ENCODE measurements at regions not wholly inside any gene's neighbourhood (a gene's known extent, or its start where the extent isn't known, plus 50 kb on each side); places are given as distances from the start of the nearest gene placed in this dataset.

DNA sequence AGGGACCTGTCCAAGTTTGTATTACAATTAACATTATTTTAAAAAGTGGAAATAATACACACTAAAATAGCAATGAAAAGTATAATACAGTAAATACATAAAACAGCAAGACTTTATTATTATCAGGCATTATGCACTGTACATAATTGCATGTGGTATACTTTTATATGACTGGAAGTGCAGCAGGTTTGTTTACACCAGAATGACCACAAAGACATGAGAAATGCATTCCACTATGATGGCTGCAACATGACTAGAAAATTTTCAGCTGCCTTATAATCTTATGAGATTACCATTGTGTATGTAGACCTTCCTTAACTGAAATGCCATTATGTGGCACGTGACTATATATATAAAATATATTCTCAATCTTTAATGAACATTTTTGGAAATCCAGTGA is 1699.6 kb downstream of the KCNT2 start:
- TF ChIP-seq GATA3 (IDR thresholded peaks at IDR 0.05; ENCODE audit: low read depth, low read length): no peak
- TF ChIP-seq GATA2 (IDR thresholded peaks at IDR 0.05; ENCODE audit: low read depth, low read length): no peak

DNA sequence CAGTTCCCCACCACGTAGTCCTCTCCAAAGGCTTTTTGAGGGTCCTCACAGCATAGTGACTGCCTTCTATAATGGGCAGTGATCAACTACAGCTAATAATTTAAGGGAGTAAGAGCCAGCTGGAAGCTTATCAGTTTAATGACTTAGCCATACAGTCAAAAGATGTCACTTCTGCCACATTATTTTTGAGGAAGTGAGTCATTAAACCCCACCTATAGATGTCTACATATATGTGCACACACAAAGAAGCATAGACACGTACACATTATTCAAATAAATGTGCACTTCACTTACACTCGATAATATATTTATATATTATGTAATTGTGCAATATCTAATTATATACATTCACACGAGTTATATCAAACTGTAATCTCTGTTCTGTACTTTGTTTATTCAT is 1704.7 kb downstream of the KCNT2 start:
- TF ChIP-seq GATA2 (IDR thresholded peaks at IDR 0.05; ENCODE audit: low read depth, low read length) (no peak), GATA3 (IDR thresholded peaks at IDR 0.05; ENCODE audit: low read depth, low read length) (no peak)

DNA sequence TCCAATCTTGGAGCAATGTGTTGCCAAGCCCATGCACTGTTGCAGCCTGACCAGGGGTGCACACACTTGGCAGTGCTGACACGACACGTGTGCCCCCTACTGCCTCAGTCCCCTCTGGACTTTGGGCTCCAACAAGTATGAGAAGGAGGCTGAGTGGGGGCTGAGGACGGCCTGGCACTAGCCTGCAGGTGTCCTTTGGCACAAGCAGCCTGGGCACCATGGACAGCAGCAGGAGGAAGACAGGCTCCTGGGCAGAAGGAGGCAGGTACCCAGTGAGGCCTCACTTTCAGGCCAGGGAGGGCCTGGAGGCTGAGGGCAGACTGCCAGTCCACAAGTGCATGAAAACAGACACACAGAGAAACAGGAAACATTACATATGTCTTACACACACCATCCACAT is 1702.9 kb upstream of the B3GALT2 start:
- no peak for TF ChIP-seq GATA2 (IDR thresholded peaks at IDR 0.05; ENCODE audit: low read depth, low read length)
- no peak for TF ChIP-seq GATA3 (IDR thresholded peaks at IDR 0.05; ENCODE audit: low read depth, low read length)

DNA sequence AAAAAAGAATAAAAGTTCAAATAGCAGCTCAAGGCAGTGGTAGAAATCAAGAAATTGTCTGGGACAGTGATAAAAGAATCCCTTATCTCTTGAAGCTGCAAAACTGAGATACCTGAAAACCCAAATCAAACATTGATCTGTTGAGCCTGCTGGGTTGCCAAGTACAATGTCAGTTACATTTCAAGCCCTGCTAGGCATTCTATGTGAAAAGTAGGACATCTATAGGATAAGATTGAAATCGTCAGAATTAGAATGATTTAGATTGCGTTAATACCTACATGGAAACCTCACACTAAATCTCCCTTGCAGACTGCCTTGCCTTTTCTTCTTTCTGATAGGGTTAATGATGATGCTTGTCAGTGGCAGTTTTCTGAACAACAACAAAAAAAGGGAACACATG is 1684.4 kb upstream of the B3GALT2 start:
- TF ChIP-seq GATA2 (IDR thresholded peaks at IDR 0.05; ENCODE audit: low read depth, low read length): no peak
- TF ChIP-seq GATA3 (IDR thresholded peaks at IDR 0.05; ENCODE audit: low read depth, low read length): no peak

DNA sequence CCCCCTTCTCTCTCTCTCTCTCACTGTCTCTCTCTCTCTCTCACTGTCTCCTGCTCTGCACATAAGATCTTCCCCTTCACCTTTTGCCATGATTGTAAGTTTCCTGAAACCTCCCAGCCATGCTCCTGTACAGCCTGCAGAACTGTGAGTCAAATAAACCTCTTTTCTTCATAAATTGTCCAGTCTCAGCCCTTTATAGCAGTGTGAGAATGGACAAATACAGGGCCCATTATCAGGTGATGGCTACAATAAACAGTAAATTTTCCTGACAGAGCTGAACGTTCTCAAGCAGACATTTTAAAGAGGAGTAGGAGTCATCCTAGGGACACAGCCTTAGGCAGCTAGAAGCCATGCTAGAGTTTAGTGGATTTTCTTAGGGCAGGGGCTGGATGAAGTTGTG is 1679.7 kb upstream of the B3GALT2 start:
- no peak for TF ChIP-seq GATA2 (IDR thresholded peaks at IDR 0.05; ENCODE audit: low read depth, low read length)
- no peak for TF ChIP-seq GATA3 (IDR thresholded peaks at IDR 0.05; ENCODE audit: low read depth, low read length)

DNA sequence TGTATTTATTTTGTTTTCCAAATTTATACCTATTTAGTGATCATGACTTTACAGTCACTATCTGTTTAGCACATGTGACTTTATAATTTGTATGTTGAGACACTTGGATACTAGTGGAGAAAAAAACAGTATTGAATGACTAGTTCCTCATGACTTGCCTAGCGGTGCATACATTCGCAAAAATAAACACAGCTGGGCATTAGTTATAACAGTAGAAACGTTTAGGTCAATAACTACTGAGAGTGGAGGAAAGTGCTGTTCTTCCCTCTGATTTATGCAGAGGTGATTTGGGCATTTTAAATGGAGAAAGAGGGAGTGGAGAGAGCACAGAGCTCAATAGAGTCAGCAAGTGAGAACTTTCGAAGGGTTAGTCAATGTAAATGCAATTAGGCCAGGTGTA is 1679.0 kb upstream of the B3GALT2 start:
- TF ChIP-seq GATA3 (IDR thresholded peaks at IDR 0.05; ENCODE audit: low read depth, low read length): no peak
- no peak for TF ChIP-seq GATA2 (IDR thresholded peaks at IDR 0.05; ENCODE audit: low read depth, low read length)

DNA sequence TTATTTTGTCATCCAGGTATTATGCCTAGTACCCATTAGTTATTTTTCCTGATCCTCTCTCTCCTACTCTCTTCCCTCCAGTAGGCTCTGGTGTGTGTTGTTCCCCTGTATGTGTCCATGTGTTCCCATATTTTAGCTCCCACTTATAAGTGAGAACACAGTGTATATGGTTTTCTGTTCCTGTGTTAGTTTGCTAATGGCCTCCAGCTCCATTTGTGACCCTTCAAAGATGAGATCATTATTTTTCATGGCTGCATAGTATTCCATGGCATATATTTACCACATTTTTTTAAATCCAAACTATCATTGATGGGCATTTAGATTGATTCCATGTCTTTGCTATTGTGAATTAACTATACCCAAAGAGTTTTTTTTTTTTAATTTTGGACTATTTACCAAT is 1675.7 kb upstream of the B3GALT2 start:
- TF ChIP-seq GATA2 (IDR thresholded peaks at IDR 0.05; ENCODE audit: low read depth, low read length): no peak
- no peak for TF ChIP-seq GATA3 (IDR thresholded peaks at IDR 0.05; ENCODE audit: low read depth, low read length)

DNA sequence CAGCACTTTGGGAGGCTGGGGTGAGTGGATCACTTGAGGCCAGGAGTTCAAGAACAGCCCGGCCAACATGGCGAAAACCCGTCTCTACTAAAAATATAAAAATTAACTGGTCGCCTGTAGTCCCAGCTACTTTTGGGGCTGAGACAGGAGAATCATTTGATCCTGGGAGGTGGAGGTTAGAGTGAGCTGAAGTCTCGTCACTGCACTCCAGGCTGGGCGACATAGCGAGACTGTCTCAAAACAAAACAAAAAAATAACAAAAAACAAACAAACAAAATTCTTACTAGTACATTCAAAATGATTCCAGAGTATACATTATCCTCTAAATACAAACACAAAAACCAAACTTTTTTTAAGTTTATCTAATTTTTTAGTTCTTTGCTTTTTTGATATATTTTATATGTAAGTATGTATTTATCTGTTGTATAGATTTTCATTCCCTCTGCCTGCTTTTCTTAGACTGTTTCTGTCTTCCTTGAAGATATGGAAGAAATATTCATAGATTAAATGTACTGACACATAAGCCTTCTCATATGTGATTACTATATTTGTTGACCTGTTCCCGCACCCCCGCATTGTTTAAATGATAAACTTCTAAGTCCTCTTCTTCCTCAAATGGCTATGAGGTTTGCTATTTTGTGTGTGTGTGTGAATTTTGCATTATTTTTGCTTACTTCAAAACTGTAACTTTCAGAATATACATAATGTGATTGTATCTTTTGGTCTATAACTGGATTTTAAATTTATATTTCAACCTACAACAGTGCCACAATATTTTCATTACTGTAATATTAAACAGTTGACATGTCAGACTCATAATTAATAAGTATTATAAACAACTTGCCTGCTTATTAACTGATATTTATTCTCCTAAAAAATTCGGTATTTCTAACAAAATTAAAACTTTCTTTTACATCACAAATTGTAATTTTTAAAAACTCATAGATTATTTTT is 1674.1 kb upstream of the B3GALT2 start:
- TF ChIP-seq GATA3 (IDR thresholded peaks at IDR 0.05; ENCODE audit: low read depth, low read length) (no peak), GATA2 (IDR thresholded peaks at IDR 0.05; ENCODE audit: low read depth, low read length) (no peak)

DNA sequence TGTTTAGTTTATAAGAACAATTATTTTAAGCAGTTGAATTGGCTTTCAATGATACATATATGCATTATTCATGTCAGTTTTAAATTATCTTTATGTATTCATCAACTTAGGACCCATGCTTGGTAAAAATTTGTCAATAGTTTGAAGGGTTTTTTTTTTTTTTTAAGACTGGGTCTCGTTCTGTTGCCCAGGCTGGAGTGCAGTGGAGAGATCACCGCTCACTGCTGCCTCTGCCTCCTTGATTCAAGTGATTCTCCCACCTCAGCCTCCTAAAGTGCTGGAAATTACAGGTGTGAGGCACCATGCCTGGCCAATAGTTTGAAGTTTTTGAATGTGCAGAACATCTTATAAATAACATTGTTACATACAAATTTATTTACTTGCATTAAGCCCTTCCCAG is 1671.0 kb upstream of the B3GALT2 start:
- TF ChIP-seq GATA2 (IDR thresholded peaks at IDR 0.05; ENCODE audit: low read depth, low read length): no peak

DNA sequence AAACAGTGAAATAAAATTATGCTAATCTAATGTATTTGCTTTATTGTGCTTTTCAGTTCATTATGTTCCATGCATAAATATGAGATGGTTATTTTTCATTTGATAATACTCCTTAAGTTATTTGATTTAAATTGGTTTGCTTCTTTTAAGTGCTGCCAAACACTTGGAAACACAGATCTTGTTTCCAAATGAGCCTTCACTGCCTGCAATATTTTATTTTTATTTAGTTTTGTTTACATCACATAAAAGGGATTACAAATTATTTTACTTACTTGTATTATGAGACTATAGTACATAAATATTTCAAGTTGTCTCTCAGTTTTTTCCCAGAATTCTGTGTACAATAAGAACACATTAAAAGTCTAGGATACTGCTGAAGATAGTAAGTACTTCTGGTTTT is 1662.4 kb upstream of the B3GALT2 start:
- TF ChIP-seq GATA3 (IDR thresholded peaks at IDR 0.05; ENCODE audit: low read depth, low read length) (no peak), GATA2 (IDR thresholded peaks at IDR 0.05; ENCODE audit: low read depth, low read length) (no peak)

DNA sequence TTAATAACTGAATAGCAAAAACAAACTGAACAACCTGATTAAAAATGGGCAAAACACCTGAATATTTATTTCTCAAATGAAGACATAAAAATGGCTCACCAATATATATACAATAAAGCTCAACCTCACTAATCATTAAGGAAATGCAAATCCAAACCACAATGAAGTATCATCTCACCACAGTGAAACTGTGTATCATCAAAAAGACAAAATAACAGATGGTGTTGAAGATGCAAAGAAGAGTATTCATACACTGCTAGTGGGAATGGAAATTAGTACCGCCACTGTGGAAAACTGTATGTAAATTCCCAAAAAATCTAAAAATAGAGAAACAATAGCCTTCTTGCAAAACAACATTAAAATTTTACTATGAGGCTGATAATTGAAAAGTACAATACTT is 1660.1 kb upstream of the B3GALT2 start:
- TF ChIP-seq GATA3 (IDR thresholded peaks at IDR 0.05; ENCODE audit: low read depth, low read length) (no peak), GATA2 (IDR thresholded peaks at IDR 0.05; ENCODE audit: low read depth, low read length) (no peak)

DNA sequence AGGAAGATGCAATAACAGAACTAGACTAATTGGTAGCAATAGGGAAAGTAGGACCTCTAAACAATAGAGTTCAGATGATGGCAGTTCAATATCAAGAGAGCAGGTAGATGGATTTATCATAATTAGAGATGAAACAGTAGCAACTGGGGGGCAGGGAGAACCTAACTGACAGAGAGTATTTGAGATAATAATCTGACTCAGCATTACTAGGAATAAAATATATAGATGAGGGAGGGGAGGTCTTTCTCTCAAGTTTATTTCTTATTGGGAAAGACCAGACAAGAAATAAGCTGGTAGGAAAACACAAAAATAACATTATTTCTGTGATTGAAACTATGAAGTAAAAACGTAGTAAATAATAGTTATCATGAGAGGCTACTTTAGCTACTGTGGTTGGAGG is 1656.7 kb upstream of the B3GALT2 start:
- TF ChIP-seq GATA3 (IDR thresholded peaks at IDR 0.05; ENCODE audit: low read depth, low read length): no peak
- no peak for TF ChIP-seq GATA2 (IDR thresholded peaks at IDR 0.05; ENCODE audit: low read depth, low read length)

DNA sequence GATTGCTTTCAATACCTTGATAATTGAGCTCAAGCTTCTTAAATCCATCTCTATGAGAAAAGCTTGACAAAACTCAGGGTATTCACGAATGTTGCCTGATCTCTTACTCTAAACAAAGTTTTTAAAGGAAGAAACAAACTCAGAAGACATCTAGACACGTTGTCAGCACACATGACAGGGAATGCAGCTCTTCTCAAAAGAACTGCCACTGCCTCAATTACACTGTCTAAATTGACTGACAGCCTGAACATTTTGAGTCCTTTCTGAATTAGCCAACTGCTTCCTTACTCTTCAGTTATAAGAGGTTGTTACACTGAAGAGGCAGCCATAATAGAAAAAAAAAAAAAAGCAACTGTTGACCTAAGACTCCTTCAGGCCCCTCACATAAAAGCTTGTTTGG is 1646.7 kb upstream of the B3GALT2 start:
- TF ChIP-seq GATA2 (IDR thresholded peaks at IDR 0.05; ENCODE audit: low read depth, low read length) (no peak), GATA3 (IDR thresholded peaks at IDR 0.05; ENCODE audit: low read depth, low read length) (no peak)

DNA sequence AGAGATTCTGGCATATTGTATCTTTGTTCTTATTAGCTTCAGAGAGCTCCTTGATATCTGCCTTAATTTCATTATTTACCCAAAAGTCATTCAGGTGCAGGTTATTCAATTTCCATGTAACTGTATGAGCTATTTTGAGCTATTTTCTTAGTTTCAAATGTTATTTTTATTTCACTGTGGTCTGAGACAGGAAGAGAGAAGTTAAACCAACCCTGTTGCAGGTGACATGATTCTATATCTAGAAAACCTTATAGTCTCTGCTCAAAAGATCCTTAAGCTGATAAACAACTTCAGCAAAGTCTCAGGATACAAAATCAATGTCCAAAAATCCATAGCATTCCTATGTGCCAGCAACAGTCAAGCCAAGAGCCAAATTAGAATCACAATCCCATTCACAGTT is 1644.0 kb upstream of the B3GALT2 start:
- TF ChIP-seq GATA2 (IDR thresholded peaks at IDR 0.05; ENCODE audit: low read depth, low read length) (no peak), GATA3 (IDR thresholded peaks at IDR 0.05; ENCODE audit: low read depth, low read length) (no peak)

DNA sequence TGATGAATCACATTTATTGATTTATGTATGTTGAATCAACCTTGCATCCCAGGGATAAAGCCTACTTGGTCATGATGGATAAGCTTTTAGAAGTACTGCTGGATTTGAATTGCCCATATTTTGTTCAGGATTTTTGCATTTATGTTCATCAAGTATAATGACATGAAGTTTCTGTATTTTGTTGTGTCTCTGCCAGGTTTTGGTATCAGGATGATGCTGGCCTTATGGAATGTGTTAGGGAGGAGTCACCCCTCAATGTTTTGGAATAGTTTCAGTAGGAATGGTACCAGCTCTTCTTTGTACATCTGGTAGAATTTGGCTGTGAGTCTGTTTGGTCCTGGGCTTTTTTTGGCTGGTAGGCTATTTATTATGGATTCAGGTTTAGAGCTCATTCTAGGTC is 1643.1 kb upstream of the B3GALT2 start:
- TF ChIP-seq GATA2 (IDR thresholded peaks at IDR 0.05; ENCODE audit: low read depth, low read length) (no peak), GATA3 (IDR thresholded peaks at IDR 0.05; ENCODE audit: low read depth, low read length) (no peak)
